GM19351 (cell line): ENCODE measurements at regions not wholly inside any gene's neighbourhood (a gene's known extent, or its start where the extent isn't known, plus 50 kb on each side); places are given as distances from the start of the nearest gene placed in this dataset.
A peak's percentile ranks its signal among the peaks of the same experiment; 100 is the strongest.

Experiments
- ATAC-seq: cut with Tn5 transposase; IDR thresholded peaks from one replicate; pipeline ENCODE4 v1.9.1; 2021; ENCODE audit warnings: mild to moderate bottlenecking, moderate library complexity; ENCODE audit not compliant: unreplicated experiment

DNA sequence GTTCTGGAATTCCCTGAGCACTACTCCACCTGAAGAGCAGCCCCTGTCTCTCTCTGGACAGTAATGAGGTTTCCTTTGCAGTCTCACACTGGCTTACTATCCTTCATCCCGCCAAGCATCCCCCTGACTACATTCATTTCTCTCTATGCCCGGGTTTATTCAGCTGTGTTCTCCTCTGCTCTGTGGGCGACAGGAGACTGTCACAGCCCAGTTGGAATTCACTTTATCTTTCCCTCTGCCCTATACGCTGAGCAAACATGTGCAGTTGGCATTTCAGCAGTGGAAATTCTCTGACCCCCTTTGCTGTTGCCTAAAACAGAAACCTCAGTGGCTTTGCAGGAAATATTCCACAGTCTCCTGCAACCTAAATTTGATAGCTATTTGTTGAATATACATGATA lies 83.5 kb upstream of the MAX start:
- ATAC-seq: no peak

GRCh38 chr14:65186951-65187350 lies 84.6 kb upstream of the MAX start:
- ATAC-seq: no peak

DNA sequence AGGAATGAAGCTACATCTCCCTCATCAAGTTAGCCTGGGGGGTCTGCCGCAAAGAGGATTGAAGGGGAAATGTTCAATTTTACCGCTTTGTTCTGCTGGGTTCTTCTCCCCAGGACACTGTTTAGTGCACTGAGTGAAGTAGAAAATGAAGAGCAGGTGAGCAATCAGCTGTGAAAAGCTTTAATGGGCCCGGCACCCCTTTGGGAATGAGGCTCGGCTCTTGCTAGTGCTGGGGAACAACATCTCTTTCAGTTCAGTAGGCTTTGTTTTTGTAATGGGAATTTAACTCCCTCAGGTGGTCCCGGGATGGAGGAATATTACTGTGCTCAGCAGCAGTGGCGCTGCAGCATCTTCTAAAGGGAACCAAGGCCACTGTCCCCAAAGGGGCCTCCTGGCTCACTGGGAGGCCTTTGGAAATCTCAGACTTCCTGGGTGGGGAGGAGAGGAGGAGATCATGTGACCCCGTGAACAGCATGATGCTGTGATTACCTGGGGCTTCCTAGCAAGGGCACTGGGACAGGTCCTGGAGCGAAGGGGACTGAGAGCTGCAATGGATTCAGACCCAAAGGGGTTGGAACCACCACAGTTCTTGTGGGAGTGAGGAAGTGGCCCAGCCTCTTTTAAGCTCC lies 85.2 kb upstream of the MAX start:
- ATAC-seq: no peak

DNA sequence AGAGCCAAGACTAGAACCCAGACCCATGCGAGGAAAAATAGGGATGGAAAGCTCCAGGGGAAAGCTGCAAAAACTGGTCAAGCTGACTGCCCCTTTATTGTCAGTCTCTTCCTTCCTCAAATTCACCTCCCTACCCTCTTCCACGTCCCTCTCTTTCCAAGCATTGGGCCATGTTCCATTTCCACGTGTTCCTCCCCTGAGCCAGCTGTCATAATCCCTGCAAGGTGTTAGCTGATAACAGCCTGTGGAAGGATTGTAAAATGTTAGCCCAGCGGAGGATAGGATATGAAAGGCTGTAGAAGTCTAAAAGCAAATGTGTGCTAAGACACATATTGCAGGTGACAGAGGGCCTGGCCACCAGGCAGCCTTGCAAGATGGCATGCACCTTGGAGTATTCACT lies 88.0 kb upstream of the MAX start:
- ATAC-seq: no peak

DNA sequence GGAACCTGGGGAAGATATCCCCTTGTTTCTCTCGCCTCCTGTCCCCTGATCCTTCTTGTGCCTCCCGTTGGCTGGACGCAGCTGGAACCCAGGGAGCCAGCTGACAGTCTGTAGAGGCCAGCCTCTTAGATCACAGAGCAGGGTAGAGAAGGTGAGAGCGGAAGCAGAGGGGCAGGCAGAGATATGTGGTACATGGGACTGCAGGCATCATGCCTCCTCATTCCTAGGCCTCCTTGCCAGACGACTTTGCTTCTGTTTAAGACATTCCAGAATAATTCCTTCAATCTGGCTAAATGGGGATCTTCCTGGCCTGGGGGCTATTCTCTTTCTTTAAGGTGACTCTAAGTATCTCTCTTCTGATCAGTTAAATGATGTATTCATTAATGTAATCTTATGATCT lies 89.4 kb upstream of the MAX start:
- no peak for ATAC-seq

DNA sequence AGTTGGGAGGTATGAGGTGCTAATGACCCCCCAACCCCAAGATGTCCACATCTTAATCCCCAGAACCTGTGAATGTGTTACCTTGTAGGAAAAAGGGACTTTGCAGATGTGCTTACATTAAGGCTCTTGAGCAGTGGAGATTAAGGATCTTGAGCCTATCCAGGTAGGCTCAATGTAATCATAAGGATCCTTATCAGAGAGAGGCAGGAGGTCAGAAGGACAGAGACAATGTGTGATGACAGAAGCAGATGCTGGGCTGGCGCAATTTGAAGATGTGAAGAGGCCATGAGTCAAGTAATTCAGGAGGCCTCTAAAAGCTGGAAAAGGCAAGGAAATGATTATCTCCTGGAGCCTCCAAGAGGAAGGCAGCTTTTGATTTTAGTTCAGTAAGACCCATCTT lies 90.4 kb upstream of the MAX start:
- no peak for ATAC-seq

- no peak for ATAC-seq
Observed at GRCh38 chr14:65193916-65194590, 91.7 kb upstream of the MAX start.

- ATAC-seq: peak; percentile 91
Observed at GRCh38 chr14:65195042-65195719, 92.9 kb upstream of the MAX start.

GRCh38 chr14:65198346-65198745 lies 96.0 kb upstream of the MAX start:
- ATAC-seq: no peak

DNA sequence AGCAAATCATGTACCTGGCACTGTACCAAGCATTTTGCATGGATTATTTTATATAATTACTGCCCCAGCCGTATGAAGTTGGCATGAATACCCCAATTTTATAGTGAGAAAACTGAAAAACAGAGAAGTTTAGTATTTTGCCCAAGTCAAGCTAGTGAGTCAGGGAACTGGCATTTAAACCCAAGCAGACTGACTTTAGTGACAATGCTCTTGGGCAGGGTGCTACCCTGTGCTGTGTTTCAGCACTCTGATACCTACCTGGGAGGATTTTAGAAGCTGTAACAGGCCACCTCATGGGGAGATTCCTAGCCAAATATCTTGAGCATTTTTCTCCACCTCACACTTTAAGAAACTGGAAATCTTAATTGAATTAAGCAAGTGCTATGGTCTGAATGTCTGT lies 98.1 kb upstream of the MAX start:
- ATAC-seq: no peak

- no peak for ATAC-seq
Observed at GRCh38 chr14:65203574-65203973, 101.3 kb upstream of the MAX start.

GRCh38 chr14:65204056-65204455 lies 101.7 kb upstream of the MAX start:
- ATAC-seq: no peak

- ATAC-seq: no peak
Observed at GRCh38 chr14:65206078-65206447, 103.7 kb upstream of the MAX start.

DNA sequence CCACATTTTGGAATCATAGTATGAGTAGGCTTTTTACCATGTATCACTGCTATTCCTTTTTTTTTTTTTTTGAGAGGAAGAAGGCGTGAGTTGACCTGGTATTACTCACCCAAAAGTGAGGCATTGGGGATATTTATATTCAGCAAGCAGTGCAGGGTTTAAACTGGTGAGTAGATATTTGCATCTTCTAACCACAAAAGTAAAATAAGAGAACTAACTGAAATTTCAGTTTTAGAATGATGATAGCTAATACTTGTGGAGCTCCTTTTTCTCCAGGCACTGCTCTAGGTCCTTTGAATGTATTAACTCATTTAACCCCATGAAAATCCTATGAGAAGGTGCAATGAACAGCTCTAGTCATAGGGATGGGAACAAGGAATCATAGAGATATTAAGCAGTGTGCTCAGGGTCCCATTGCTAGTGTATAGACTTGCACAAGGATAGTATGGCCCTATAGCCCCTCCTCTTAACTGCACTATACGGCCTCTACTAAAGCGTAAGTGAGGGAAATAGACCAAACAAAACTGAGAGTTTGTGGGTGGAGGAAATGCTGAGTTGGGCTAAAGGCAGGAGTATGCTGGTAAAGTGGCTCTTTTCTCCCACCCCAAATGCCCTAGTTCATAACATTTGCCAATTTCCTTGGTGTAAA lies 104.3 kb upstream of the MAX start:
- peak; percentile 63 for ATAC-seq

GRCh38 chr14:65208548-65208947 lies 106.2 kb upstream of the MAX start:
- no peak for ATAC-seq

DNA sequence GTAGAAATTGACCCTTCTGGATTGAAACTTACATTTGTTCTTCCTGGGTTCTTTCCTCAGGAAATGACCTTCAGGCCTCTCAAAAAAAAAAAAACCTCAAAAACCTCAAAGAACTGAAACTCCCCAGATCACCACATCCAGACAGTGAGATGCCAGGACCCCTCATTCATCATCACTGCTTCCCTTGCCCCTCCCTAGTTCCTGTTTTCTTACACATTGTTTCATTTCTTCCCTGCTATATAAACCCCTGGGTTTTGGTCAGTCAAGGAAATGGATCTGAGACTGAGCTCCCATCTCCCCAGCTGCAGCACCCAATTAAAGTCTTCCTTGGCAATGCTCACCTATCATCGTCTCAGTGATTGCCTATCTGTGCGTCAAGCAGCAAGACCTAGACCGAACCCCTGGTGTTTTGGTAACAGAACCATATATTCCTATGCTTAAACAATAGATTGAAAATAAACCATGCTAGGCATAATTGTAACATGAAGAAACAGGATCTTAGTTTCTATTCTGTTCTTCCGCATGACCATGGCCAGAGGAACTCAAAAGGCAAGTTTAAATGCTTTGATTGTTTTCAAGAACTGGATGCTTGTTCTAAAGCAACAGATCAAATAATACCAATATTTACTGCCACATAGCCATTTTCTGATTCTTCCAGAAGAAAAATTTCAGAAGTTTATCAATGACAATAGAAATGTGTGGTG lies 108.0 kb upstream of the MAX start:
- no peak for ATAC-seq

- ATAC-seq: no peak
Observed at GRCh38 chr14:65210822-65211182, 108.5 kb upstream of the MAX start.

DNA sequence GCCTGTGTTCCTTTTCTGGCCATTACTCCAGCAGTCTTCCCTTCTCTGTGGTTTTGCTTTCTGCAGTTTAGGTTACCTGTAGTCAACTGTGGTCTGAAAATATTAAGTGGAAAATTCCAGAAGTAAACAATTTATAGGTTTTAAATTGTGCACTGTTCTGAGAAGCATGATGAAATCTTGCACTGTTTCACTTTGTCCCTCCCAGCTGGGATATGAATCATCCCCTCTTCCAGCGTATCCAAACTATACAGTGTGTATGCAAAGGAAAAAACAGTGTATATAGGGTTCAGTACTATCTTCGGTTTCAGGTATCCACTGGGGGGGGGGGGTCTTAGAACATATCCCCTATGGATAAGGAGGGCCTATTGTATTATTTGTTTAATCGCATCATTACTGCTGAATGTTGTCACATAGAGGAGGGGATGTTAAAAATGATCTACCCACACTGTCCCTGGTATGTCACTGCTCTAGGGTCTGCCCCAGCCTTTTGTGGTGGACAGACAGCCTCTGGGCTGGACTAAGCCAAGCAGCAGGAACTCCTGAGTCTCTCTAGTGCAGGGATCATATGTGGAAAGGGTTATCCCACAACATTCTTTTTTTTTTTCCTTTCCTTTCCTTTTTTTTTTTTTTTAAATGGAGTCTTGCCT lies 109.1 kb upstream of the MAX start:
- no peak for ATAC-seq

GRCh38 chr14:65213316-65213715 lies 111.0 kb upstream of the MAX start:
- no peak for ATAC-seq

DNA sequence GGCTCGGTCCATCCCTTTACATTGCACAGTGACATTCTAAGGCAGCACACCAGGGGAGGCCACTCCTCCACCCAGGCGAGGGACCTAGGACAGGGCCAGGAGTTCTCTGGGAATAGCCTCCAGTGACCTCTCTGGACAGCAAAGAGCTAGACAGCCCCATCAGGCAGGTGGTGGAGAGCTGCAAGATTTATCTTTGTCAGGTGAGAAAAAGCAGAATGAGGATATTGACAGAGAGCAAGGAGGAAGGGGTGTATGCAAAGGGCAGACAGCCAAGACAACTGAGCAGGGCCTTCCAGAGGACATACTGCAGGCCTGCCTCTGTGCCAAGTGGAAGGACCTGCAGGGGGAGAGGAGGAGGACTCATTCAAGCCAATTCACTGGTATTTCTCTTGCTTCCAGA lies 112.4 kb upstream of the MAX start:
- ATAC-seq: no peak

DNA sequence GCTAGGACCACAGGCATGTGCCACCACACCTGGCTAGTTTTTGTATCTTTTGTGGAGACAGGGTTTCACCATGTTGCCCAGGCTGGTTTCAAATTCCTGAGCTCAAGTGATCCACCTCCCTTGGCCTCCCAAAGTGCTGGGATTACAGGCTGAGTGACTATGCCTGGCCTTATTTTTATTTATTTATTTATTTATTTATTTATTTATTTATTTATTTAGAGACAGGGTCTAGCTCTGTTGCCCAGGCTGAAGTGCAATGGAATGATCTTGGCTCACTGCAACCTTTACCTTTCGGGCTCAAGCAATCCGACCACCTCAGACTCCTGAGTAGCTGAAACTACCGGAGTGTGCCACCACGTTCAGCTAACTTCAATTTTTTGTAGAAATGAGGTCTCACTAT lies 117.0 kb upstream of the MAX start:
- ATAC-seq: no peak
